Dendritic cell treated with granulocyte-macrophage colony-stimulating factor and Interleukin-4, amounts not matched to agents 40 ng/mL and 50 ng/mL, for 4 days (primary cell): ENCODE measurements at regions not wholly inside any gene's neighbourhood (a gene's known extent, or its start where the extent isn't known, plus 50 kb on each side); places are given as distances from the start of the nearest gene placed in this dataset.
"Not testable (repeated sequence)": the region's sequence is repeated elsewhere in the genome, so short reads cannot be mapped to it uniquely, and the experiment has no call there.

Experiments
- H3K27ac Mint-ChIP-seq: one replicate; pipeline ENCODE4 v1.8.0; 2022; ENCODE audit warnings: mild to moderate bottlenecking, mixed read lengths
- H3K27me3 Mint-ChIP-seq: one replicate; pipeline ENCODE4 v1.8.0; 2022; ENCODE audit warnings: mild to moderate bottlenecking, mixed read lengths
- H3K36me3 Mint-ChIP-seq: one replicate; pipeline ENCODE4 v1.8.0; 2022; ENCODE audit warnings: low read depth, mixed read lengths
- H3K4me1 Mint-ChIP-seq: one replicate; pipeline ENCODE4 v1.8.0; 2022; ENCODE audit warnings: low read depth, mixed read lengths
- H3K4me3 Mint-ChIP-seq: one replicate; pipeline ENCODE4 v1.8.0; 2022; ENCODE audit warnings: mild to moderate bottlenecking, moderate library complexity, mixed read lengths
- H3K9me3 Mint-ChIP-seq: one replicate; pipeline ENCODE4 v1.8.0; 2022; ENCODE audit warnings: mixed read lengths
- intact Hi-C: fragments of 100-400 bp; cut with micrococcal nuclease; formaldehyde crosslinking; loops from one replicate; pipeline ENCODE4 v1.15.0; 2022

- intact Hi-C loops = no loop called here
- Mint-ChIP-seq H3K27me3 (peaks cover 6% of the 10 kb centered on the region), H3K9me3 (no peaks in the 10 kb centered on the region), H3K4me1 (peaks cover 8% of the 10 kb centered on the region), H3K27ac (no peak overlapping the region), H3K36me3 (no peaks in the 10 kb centered on the region), H3K4me3 (no peak overlapping the region)
Measured at GRCh38 chr17:13416748-13417363, 184.9 kb downstream of the HS3ST3A1 start.

- Mint-ChIP-seq H3K36me3 (no peaks in the 10 kb centered on the region), H3K4me1 (peaks cover 8% of the 10 kb centered on the region), H3K9me3 (no peaks in the 10 kb centered on the region), H3K27me3 (peaks cover 6% of the 10 kb centered on the region), H3K27ac (no peak overlapping the region), H3K4me3 (no peak overlapping the region)
- intact Hi-C loops = no loop called here
Measured at GRCh38 chr17:13415871-13416416, 185.8 kb downstream of the HS3ST3A1 start.

- H3K27me3 Mint-ChIP-seq, H3K36me3 Mint-ChIP-seq, H3K27ac Mint-ChIP-seq, H3K4me3 Mint-ChIP-seq, H3K9me3 Mint-ChIP-seq, H3K4me1 Mint-ChIP-seq, intact Hi-C loops: not testable (repeated sequence)
Measured at GRCh38 chr17:13415200-13415599, 186.5 kb downstream of the HS3ST3A1 start.

GRCh38 chr17:13413001-13413400, 188.7 kb downstream of the HS3ST3A1 start:
- Mint-ChIP-seq H3K27me3 (peaks cover 6% of the 10 kb centered on the region), H3K4me3 (no peak overlapping the region), H3K36me3 (no peaks in the 10 kb centered on the region), H3K27ac (no peak overlapping the region), H3K4me1 (peaks cover 4% of the 10 kb centered on the region), H3K9me3 (no peaks in the 10 kb centered on the region)
- intact Hi-C loops = no loop called here

GRCh38 chr17:13410874-13411273, 190.9 kb downstream of the HS3ST3A1 start:
- Mint-ChIP-seq H3K4me3 (no peak overlapping the region), H3K27ac (no peak overlapping the region), H3K36me3 (no peaks in the 10 kb centered on the region), H3K27me3 (no peaks in the 10 kb centered on the region), H3K4me1 (peaks cover 4% of the 10 kb centered on the region), H3K9me3 (no peaks in the 10 kb centered on the region)
- intact Hi-C loops = no loop called here

GRCh38 chr17:13410214-13410613, 191.5 kb downstream of the HS3ST3A1 start:
- Mint-ChIP-seq H3K27me3 (no peaks in the 10 kb centered on the region), H3K4me1 (peaks cover 4% of the 10 kb centered on the region), H3K4me3 (no peak overlapping the region), H3K9me3 (no peaks in the 10 kb centered on the region), H3K27ac (no peak overlapping the region), H3K36me3 (no peaks in the 10 kb centered on the region)
- intact Hi-C loops = no loop called here

- no peak overlapping the region for H3K27ac Mint-ChIP-seq
- intact Hi-C loops = no loop called here
- no peaks in the 10 kb centered on the region for H3K9me3 Mint-ChIP-seq
- H3K27me3 Mint-ChIP-seq = no peaks in the 10 kb centered on the region
- H3K4me1 Mint-ChIP-seq = peaks cover 4% of the 10 kb centered on the region
- no peak overlapping the region for H3K4me3 Mint-ChIP-seq
- no peaks in the 10 kb centered on the region for H3K36me3 Mint-ChIP-seq
Measured at GRCh38 chr17:13409455-13409854, 192.3 kb downstream of the HS3ST3A1 start.

GRCh38 chr17:13407381-13407780, 194.3 kb downstream of the HS3ST3A1 start:
- Mint-ChIP-seq H3K36me3 (no peaks in the 10 kb centered on the region), H3K27ac (no peak overlapping the region), H3K27me3 (no peaks in the 10 kb centered on the region), H3K9me3 (no peaks in the 10 kb centered on the region), H3K4me3 (no peak overlapping the region), H3K4me1 (peaks cover 4% of the 10 kb centered on the region)
- intact Hi-C loops = no loop called here

- Mint-ChIP-seq H3K4me1 (peaks cover 1% of the 10 kb centered on the region), H3K9me3 (no peaks in the 10 kb centered on the region), H3K36me3 (no peaks in the 10 kb centered on the region), H3K27me3 (no peaks in the 10 kb centered on the region), H3K4me3 (no peak overlapping the region), H3K27ac (no peak overlapping the region)
- intact Hi-C loops = no loop called here
Measured at GRCh38 chr17:13405807-13406206, 195.9 kb downstream of the HS3ST3A1 start.

- no peak overlapping the region for H3K27ac Mint-ChIP-seq
- intact Hi-C loops = no loop called here
- no peak overlapping the region for H3K4me3 Mint-ChIP-seq
- no peaks in the 10 kb centered on the region for H3K36me3 Mint-ChIP-seq
- no peaks in the 10 kb centered on the region for H3K9me3 Mint-ChIP-seq
- H3K4me1 Mint-ChIP-seq = peaks cover 6% of the 10 kb centered on the region
- no peaks in the 10 kb centered on the region for H3K27me3 Mint-ChIP-seq
Measured at GRCh38 chr17:13405080-13405479, 196.6 kb downstream of the HS3ST3A1 start.

GRCh38 chr17:13403982-13404946, 197.5 kb downstream of the HS3ST3A1 start:
- intact Hi-C loops = no loop called here
- H3K27ac Mint-ChIP-seq = no peak overlapping the region

GRCh38 chr17:13400491-13400890, 201.2 kb downstream of the HS3ST3A1 start:
- H3K9me3 Mint-ChIP-seq = no peaks in the 10 kb centered on the region
- no peak overlapping the region for H3K27ac Mint-ChIP-seq
- no peaks in the 10 kb centered on the region for H3K27me3 Mint-ChIP-seq
- intact Hi-C loops = no loop called here
- H3K36me3 Mint-ChIP-seq = no peaks in the 10 kb centered on the region
- peaks cover 6% of the 10 kb centered on the region for H3K4me1 Mint-ChIP-seq
- H3K4me3 Mint-ChIP-seq = no peak overlapping the region

More at GRCh38 chr17:13403982-13404946, 197.5 kb downstream of the HS3ST3A1 start:
- H3K9me3 Mint-ChIP-seq = no peaks in the 10 kb centered on the region
- no peak overlapping the region for H3K4me3 Mint-ChIP-seq
- H3K27me3 Mint-ChIP-seq = no peaks in the 10 kb centered on the region
- peaks cover 6% of the 10 kb centered on the region for H3K4me1 Mint-ChIP-seq
- no peaks in the 10 kb centered on the region for H3K36me3 Mint-ChIP-seq

- H3K36me3 Mint-ChIP-seq = no peaks in the 10 kb centered on the region
Measured at GRCh38 chr17:13398853-13399252, 202.9 kb downstream of the HS3ST3A1 start.

GRCh38 chr17:13398091-13398490, 203.6 kb downstream of the HS3ST3A1 start:
- Mint-ChIP-seq H3K27me3 (no peaks in the 10 kb centered on the region), H3K4me1 (peaks cover 6% of the 10 kb centered on the region), H3K27ac (no peak overlapping the region), H3K9me3 (no peaks in the 10 kb centered on the region), H3K36me3 (no peaks in the 10 kb centered on the region), H3K4me3 (no peak overlapping the region)
- intact Hi-C loops = no loop called here

More at GRCh38 chr17:13398853-13399252, 202.9 kb downstream of the HS3ST3A1 start:
- H3K4me1 Mint-ChIP-seq = peaks cover 6% of the 10 kb centered on the region
- H3K4me3 Mint-ChIP-seq = no peak overlapping the region
- H3K9me3 Mint-ChIP-seq = no peaks in the 10 kb centered on the region
- intact Hi-C loops = no loop called here
- H3K27me3 Mint-ChIP-seq = no peaks in the 10 kb centered on the region
- H3K27ac Mint-ChIP-seq = no peak overlapping the region
